ENCODE measurements at regions not wholly inside any gene's neighbourhood (a gene's known extent, or its start where the extent isn't known, plus 50 kb on each side); places are given as distances from the start of the nearest gene placed in this dataset.

GRCh38 chr17:36750316-36750885, 149.0 kb downstream of the MRM1 start:
- no peak overlapping the region for H3K9ac ChIP-seq (ENCODE audit: low read depth in 1 of 2, low read length in 2 of 2)
- H3K4me3 ChIP-seq (ENCODE audit: low read depth in 1 of 2, low read length in 2 of 2): no peak overlapping the region
- no peaks in the 10 kb centered on the region for H3K36me3 ChIP-seq (ENCODE audit: control insufficient read depth in 1 of 2, insufficient read depth in 2 of 2, low read length in 2 of 2)
- peaks cover 0 to 4% of the 10 kb centered on the region in 2 donors for H3K27me3 ChIP-seq (ENCODE audit: control insufficient read depth in 1 of 2, insufficient read depth in 2 of 2, low read length in 2 of 2)
- no peaks in the 10 kb centered on the region for H3K9me3 ChIP-seq (ENCODE audit: control insufficient read depth in 1 of 2, low read length in 2 of 2)
- no peaks in the 10 kb centered on the region for H3K4me1 ChIP-seq (ENCODE audit: control insufficient read depth in 1 of 2, insufficient read depth in 2 of 2, low read length in 2 of 2)
- no peak overlapping the region for H3K27ac ChIP-seq (ENCODE audit: low read depth, low read length)

- H3K4me1 ChIP-seq (ENCODE audit: control insufficient read depth in 1 of 2, insufficient read depth in 2 of 2, low read length in 2 of 2): no peaks in the 10 kb centered on the region
- peaks cover 4% of the 10 kb centered on the region in 2 donors for H3K27me3 ChIP-seq (ENCODE audit: control insufficient read depth in 1 of 2, insufficient read depth in 2 of 2, low read length in 2 of 2)
- no peak overlapping the region for H3K4me3 ChIP-seq (ENCODE audit: low read depth in 1 of 2, low read length in 2 of 2)
- H3K9ac ChIP-seq (ENCODE audit: low read depth in 1 of 2, low read length in 2 of 2): no peak overlapping the region
- no peak overlapping the region for H3K27ac ChIP-seq (ENCODE audit: low read depth, low read length)
- H3K36me3 ChIP-seq (ENCODE audit: control insufficient read depth in 1 of 2, insufficient read depth in 2 of 2, low read length in 2 of 2): no peaks in the 10 kb centered on the region
- H3K9me3 ChIP-seq (ENCODE audit: control insufficient read depth in 1 of 2, low read length in 2 of 2): no peaks in the 10 kb centered on the region
Observed at GRCh38 chr17:36752096-36752888, 150.9 kb downstream of the MRM1 start.

- Histone ChIP-seq H3K4me1 (ENCODE audit: control insufficient read depth in 1 of 2, insufficient read depth in 2 of 2, low read length in 2 of 2) (no peaks in the 10 kb centered on the region), H3K4me3 (ENCODE audit: low read depth in 1 of 2, low read length in 2 of 2) (no peak overlapping the region), H3K27ac (ENCODE audit: low read depth, low read length) (no peak overlapping the region), H3K9me3 (ENCODE audit: control insufficient read depth in 1 of 2, low read length in 2 of 2) (no peaks in the 10 kb centered on the region), H3K9ac (ENCODE audit: low read depth in 1 of 2, low read length in 2 of 2) (no peak overlapping the region), H3K36me3 (ENCODE audit: control insufficient read depth in 1 of 2, insufficient read depth in 2 of 2, low read length in 2 of 2) (no peaks in the 10 kb centered on the region), H3K27me3 (ENCODE audit: control insufficient read depth in 1 of 2, insufficient read depth in 2 of 2, low read length in 2 of 2) (peaks cover 4% of the 10 kb centered on the region in 2 donors)
Observed at GRCh38 chr17:36755586-36755985, 154.2 kb downstream of the MRM1 start.

GRCh38 chr17:36756695-36757094, 155.3 kb downstream of the MRM1 start:
- H3K27ac ChIP-seq (ENCODE audit: low read depth, low read length): no peak overlapping the region
- H3K4me1 ChIP-seq (ENCODE audit: control insufficient read depth in 1 of 2, insufficient read depth in 2 of 2, low read length in 2 of 2): no peaks in the 10 kb centered on the region
- no peaks in the 10 kb centered on the region for H3K9me3 ChIP-seq (ENCODE audit: control insufficient read depth in 1 of 2, low read length in 2 of 2)
- no peak overlapping the region for H3K4me3 ChIP-seq (ENCODE audit: low read depth in 1 of 2, low read length in 2 of 2)
- H3K9ac ChIP-seq (ENCODE audit: low read depth in 1 of 2, low read length in 2 of 2): no peak overlapping the region
- H3K27me3 ChIP-seq (ENCODE audit: control insufficient read depth in 1 of 2, insufficient read depth in 2 of 2, low read length in 2 of 2): peaks cover 4% of the 10 kb centered on the region in 2 donors
- no peaks in the 10 kb centered on the region for H3K36me3 ChIP-seq (ENCODE audit: control insufficient read depth in 1 of 2, insufficient read depth in 2 of 2, low read length in 2 of 2)

- Histone ChIP-seq H3K4me3 (ENCODE audit: low read depth in 1 of 2, low read length in 2 of 2) (no peak overlapping the region), H3K4me1 (ENCODE audit: control insufficient read depth in 1 of 2, insufficient read depth in 2 of 2, low read length in 2 of 2) (no peaks in the 10 kb centered on the region), H3K27me3 (ENCODE audit: control insufficient read depth in 1 of 2, insufficient read depth in 2 of 2, low read length in 2 of 2) (peaks cover 0 to 4% of the 10 kb centered on the region in 2 donors), H3K36me3 (ENCODE audit: control insufficient read depth in 1 of 2, insufficient read depth in 2 of 2, low read length in 2 of 2) (no peaks in the 10 kb centered on the region), H3K9ac (ENCODE audit: low read depth in 1 of 2, low read length in 2 of 2) (no peak overlapping the region), H3K27ac (ENCODE audit: low read depth, low read length) (no peak overlapping the region), H3K9me3 (ENCODE audit: control insufficient read depth in 1 of 2, low read length in 2 of 2) (no peaks in the 10 kb centered on the region)
Observed at GRCh38 chr17:36760425-36760824, 159.0 kb downstream of the MRM1 start.

GRCh38 chr17:36761203-36761950, 160.0 kb downstream of the MRM1 start:
- no peak overlapping the region for H3K27ac ChIP-seq (ENCODE audit: low read depth, low read length)
- no peaks in the 10 kb centered on the region for H3K36me3 ChIP-seq (ENCODE audit: control insufficient read depth in 1 of 2, insufficient read depth in 2 of 2, low read length in 2 of 2)
- no peak overlapping the region for H3K9ac ChIP-seq (ENCODE audit: low read depth in 1 of 2, low read length in 2 of 2)
- no peaks in the 10 kb centered on the region for H3K9me3 ChIP-seq (ENCODE audit: control insufficient read depth in 1 of 2, low read length in 2 of 2)
- no peaks in the 10 kb centered on the region for H3K4me1 ChIP-seq (ENCODE audit: control insufficient read depth in 1 of 2, insufficient read depth in 2 of 2, low read length in 2 of 2)
- no peak overlapping the region for H3K4me3 ChIP-seq (ENCODE audit: low read depth in 1 of 2, low read length in 2 of 2)
- no peaks in the 10 kb centered on the region for H3K27me3 ChIP-seq (ENCODE audit: control insufficient read depth in 1 of 2, insufficient read depth in 2 of 2, low read length in 2 of 2)

- Histone ChIP-seq H3K9ac (ENCODE audit: low read depth in 1 of 2, low read length in 2 of 2) (no peak overlapping the region), H3K9me3 (ENCODE audit: control insufficient read depth in 1 of 2, low read length in 2 of 2) (no peaks in the 10 kb centered on the region), H3K36me3 (ENCODE audit: control insufficient read depth in 1 of 2, insufficient read depth in 2 of 2, low read length in 2 of 2) (no peaks in the 10 kb centered on the region), H3K27ac (ENCODE audit: low read depth, low read length) (no peak overlapping the region), H3K27me3 (ENCODE audit: control insufficient read depth in 1 of 2, insufficient read depth in 2 of 2, low read length in 2 of 2) (peaks cover 0 to 4% of the 10 kb centered on the region in 2 donors), H3K4me1 (ENCODE audit: control insufficient read depth in 1 of 2, insufficient read depth in 2 of 2, low read length in 2 of 2) (no peaks in the 10 kb centered on the region), H3K4me3 (ENCODE audit: low read depth in 1 of 2, low read length in 2 of 2) (no peak overlapping the region)
Observed at GRCh38 chr17:36765436-36766043, 164.2 kb downstream of the MRM1 start.

GRCh38 chr17:36768394-36768793, 167.0 kb downstream of the MRM1 start:
- Histone ChIP-seq H3K9ac (ENCODE audit: low read depth in 1 of 2, low read length in 2 of 2) (no peak overlapping the region), H3K27me3 (ENCODE audit: control insufficient read depth in 1 of 2, insufficient read depth in 2 of 2, low read length in 2 of 2) (peaks cover 0 to 4% of the 10 kb centered on the region in 2 donors)

GRCh38 chr17:36773039-36773438, 164.2 kb upstream of the LHX1 start:
- Histone ChIP-seq H3K9me3 (ENCODE audit: control insufficient read depth in 1 of 2, low read length in 2 of 2) (no peaks in the 10 kb centered on the region), H3K27ac (ENCODE audit: low read depth, low read length) (no peak overlapping the region), H3K9ac (ENCODE audit: low read depth in 1 of 2, low read length in 2 of 2) (no peak overlapping the region)

More at GRCh38 chr17:36768394-36768793, 167.0 kb downstream of the MRM1 start:
- Histone ChIP-seq H3K4me1 (ENCODE audit: control insufficient read depth in 1 of 2, insufficient read depth in 2 of 2, low read length in 2 of 2) (no peaks in the 10 kb centered on the region), H3K27ac (ENCODE audit: low read depth, low read length) (no peak overlapping the region), H3K36me3 (ENCODE audit: control insufficient read depth in 1 of 2, insufficient read depth in 2 of 2, low read length in 2 of 2) (no peaks in the 10 kb centered on the region), H3K4me3 (ENCODE audit: low read depth in 1 of 2, low read length in 2 of 2) (no peak overlapping the region), H3K9me3 (ENCODE audit: control insufficient read depth in 1 of 2, low read length in 2 of 2) (no peaks in the 10 kb centered on the region)

GRCh38 chr17:36777118-36777517, 160.2 kb upstream of the LHX1 start:
- Histone ChIP-seq H3K4me3 (ENCODE audit: low read depth in 1 of 2, low read length in 2 of 2) (no peak overlapping the region), H3K27ac (ENCODE audit: low read depth, low read length) (no peak overlapping the region), H3K9ac (ENCODE audit: low read depth in 1 of 2, low read length in 2 of 2) (no peak overlapping the region), H3K27me3 (ENCODE audit: control insufficient read depth in 1 of 2, insufficient read depth in 2 of 2, low read length in 2 of 2) (peaks cover 4 to 15% of the 10 kb centered on the region in 2 donors), H3K36me3 (ENCODE audit: control insufficient read depth in 1 of 2, insufficient read depth in 2 of 2, low read length in 2 of 2) (no peaks in the 10 kb centered on the region), H3K4me1 (ENCODE audit: control insufficient read depth in 1 of 2, insufficient read depth in 2 of 2, low read length in 2 of 2) (no peaks in the 10 kb centered on the region), H3K9me3 (ENCODE audit: control insufficient read depth in 1 of 2, low read length in 2 of 2) (no peaks in the 10 kb centered on the region)

More at GRCh38 chr17:36773039-36773438, 164.2 kb upstream of the LHX1 start:
- H3K27me3 ChIP-seq (ENCODE audit: control insufficient read depth in 1 of 2, insufficient read depth in 2 of 2, low read length in 2 of 2): peaks cover 2 to 10% of the 10 kb centered on the region in 2 donors
- no peaks in the 10 kb centered on the region for H3K4me1 ChIP-seq (ENCODE audit: control insufficient read depth in 1 of 2, insufficient read depth in 2 of 2, low read length in 2 of 2)
- no peaks in the 10 kb centered on the region for H3K36me3 ChIP-seq (ENCODE audit: control insufficient read depth in 1 of 2, insufficient read depth in 2 of 2, low read length in 2 of 2)
- H3K4me3 ChIP-seq (ENCODE audit: low read depth in 1 of 2, low read length in 2 of 2): no peak overlapping the region

Measured in duodenal mucosa (tissue), 2 donors.